Prostate gland (tissue), 2 donors: ENCODE measurements at regions not wholly inside any gene's neighbourhood (a gene's known extent, or its start where the extent isn't known, plus 50 kb on each side); places are given as distances from the start of the nearest gene placed in this dataset.

Experiments
- DNase-seq: peaks from one replicate; pipeline ENCODE4 v3.0.0-alpha.2; 2019; ENCODE audit warnings: low spot score
- H3K27ac ChIP-seq, 2 donors: fragments of 200-600 bp; sonication (generic); 2 replicates each; pipeline ENCODE4 v1.5.1; 2017 to 2019
- H3K27me3 ChIP-seq: fragments of 200-600 bp; sonication (generic); replicated peaks from 2 replicates; pipeline ENCODE4 v1.5.1; 2019; ENCODE audit not compliant: insufficient read depth
- H3K36me3 ChIP-seq, 2 donors: fragments of 200-600 bp; sonication (generic); 1 replicate in 1 of 2; 2 replicates in 1 of 2; pipeline versions ENCODE4 v1.5.1 to v1.8.1; 2017 to 2019
- H3K4me1 ChIP-seq: fragments of 200-600 bp; sonication (generic); replicated peaks from 2 replicates; pipeline ENCODE4 v1.5.1; 2019
- H3K4me3 ChIP-seq, 2 donors: fragments of 200-600 bp; sonication (generic); 2 replicates each; pipeline ENCODE4 v1.5.1; 2017 to 2019
- H3K9me3 ChIP-seq: fragments of 200-600 bp; sonication (generic); 2 replicates; pipeline ENCODE4 v1.5.1; 2017
- POLR2A ChIP-seq: fragments of 450-650 bp; IDR thresholded peaks from one replicate; pipeline ENCODE4 v1.6.1; 2016; ENCODE audit warnings: antibody characterized with exemption, mild to moderate bottlenecking
- POLR2AphosphoS5 ChIP-seq: sonication (generic); formaldehyde crosslinking; IDR thresholded peaks from one replicate; pipeline ENCODE4 v1.6.1; 2017; ENCODE audit warnings: antibody characterized with exemption
- WGBS: methylation state at CpG from one replicate; pipeline ENCODE4 v1.1.5; 2018; 5-methylcytosine and 5-hydroxymethylcytosine counted together
- intact Hi-C: fragments of 100-400 bp; cut with DNase I; formaldehyde crosslinking; loops from one replicate; pipeline ENCODE4 v1.14.2; 2022
- TF ChIP-seq, protein P1 (sequence below), 4 experiments: fragments of 200-600 bp in 2 of 4; fragments of 450-650 bp in 2 of 4; sonication (generic) in 2 of 4; IDR thresholded peaks; 1 replicate in 3 of 4; 2 replicates in 1 of 4; pipeline ENCODE4 v1.5.1; 2016 to 2019; ENCODE audit warnings: antibody characterized with exemption in 4 of 4, mild to moderate bottlenecking in 2 of 4, moderate library complexity in 2 of 4

DNA sequence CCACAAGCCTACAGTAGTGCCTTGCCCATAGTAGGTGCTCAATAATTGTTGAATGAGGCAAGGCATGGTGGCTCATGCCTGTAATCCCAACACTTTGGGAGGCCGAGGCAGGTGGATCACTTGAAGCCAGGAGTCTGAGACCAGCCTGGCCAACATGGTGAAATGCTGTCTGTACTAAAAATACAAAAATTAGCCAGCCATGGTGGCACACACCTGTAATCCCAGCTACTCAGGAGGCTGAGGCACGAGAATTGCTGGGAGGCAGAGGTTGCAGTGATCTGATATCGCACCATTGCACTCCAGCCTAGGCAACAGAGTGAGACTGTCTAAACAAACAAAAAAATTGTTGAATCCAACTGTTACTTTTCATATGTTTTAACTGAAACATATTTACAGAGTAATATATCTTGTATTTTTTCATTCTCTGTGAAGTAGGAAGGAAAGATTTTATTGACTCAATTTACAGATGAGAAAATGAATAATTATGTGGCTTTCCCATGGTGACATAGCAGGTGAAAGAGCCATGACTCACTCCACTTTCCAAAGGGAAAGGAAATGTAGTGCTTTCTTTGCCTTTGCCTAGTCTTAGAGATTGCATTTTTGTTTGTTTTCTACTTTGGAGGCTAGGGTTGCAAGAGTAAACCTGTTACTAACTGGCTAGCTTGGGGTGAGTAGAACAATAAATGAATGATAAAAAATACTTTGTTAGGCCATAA lies 95.4 kb upstream of the SLC38A4 start:
- no peak overlapping the region for H3K4me3 ChIP-seq
- no peak overlapping the region for H3K27ac ChIP-seq
- no peaks in the 10 kb centered on the region for H3K4me1 ChIP-seq
- 92% methylated on average over 3 of the region's 3 CpGs for WGBS
- intact Hi-C loops, result no loop called here
- DNase-seq, result no peak
- TF ChIP-seq POLR2A (no peak), POLR2AphosphoS5 (no peak)
- TF ChIP-seq, protein P1, sequence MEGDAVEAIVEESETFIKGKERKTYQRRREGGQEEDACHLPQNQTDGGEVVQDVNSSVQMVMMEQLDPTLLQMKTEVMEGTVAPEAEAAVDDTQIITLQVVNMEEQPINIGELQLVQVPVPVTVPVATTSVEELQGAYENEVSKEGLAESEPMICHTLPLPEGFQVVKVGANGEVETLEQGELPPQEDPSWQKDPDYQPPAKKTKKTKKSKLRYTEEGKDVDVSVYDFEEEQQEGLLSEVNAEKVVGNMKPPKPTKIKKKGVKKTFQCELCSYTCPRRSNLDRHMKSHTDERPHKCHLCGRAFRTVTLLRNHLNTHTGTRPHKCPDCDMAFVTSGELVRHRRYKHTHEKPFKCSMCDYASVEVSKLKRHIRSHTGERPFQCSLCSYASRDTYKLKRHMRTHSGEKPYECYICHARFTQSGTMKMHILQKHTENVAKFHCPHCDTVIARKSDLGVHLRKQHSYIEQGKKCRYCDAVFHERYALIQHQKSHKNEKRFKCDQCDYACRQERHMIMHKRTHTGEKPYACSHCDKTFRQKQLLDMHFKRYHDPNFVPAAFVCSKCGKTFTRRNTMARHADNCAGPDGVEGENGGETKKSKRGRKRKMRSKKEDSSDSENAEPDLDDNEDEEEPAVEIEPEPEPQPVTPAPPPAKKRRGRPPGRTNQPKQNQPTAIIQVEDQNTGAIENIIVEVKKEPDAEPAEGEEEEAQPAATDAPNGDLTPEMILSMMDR (IDR thresholded peaks at IDR 0.05), result no peak
- no peaks in the 10 kb centered on the region for H3K9me3 ChIP-seq
- no peaks in the 10 kb centered on the region for H3K36me3 ChIP-seq
- no peaks in the 10 kb centered on the region for H3K27me3 ChIP-seq

DNA sequence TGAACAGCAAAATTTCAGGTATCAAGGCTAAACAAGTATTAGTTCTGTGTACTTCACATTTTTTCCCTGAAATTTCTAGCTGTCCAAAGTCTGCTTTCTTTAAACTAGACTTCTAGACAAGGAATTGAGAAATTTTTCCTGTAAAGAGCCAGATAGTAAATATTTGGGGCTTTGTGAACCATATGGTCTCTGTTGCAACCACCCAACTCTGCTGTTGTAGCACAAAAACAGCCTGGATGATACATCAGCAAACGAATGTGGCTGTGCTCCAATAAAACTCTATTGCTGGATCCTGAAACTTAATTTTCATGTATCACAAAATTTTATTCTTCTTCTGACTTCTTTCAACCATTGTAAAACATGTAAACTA lies 96.0 kb upstream of the SLC38A4 start:
- 76% methylated on average over 1 of the region's 1 CpG for WGBS
- no peak for DNase-seq
- Histone ChIP-seq H3K27me3 (no peaks in the 10 kb centered on the region), H3K4me1 (no peaks in the 10 kb centered on the region), H3K27ac (no peak overlapping the region), H3K9me3 (no peaks in the 10 kb centered on the region), H3K36me3 (no peaks in the 10 kb centered on the region), H3K4me3 (no peak overlapping the region)
- intact Hi-C loops, result no loop called here
- TF ChIP-seq, protein P1 (IDR thresholded peaks at IDR 0.05), result no peak
- TF ChIP-seq POLR2A (no peak), POLR2AphosphoS5 (no peak)

DNA sequence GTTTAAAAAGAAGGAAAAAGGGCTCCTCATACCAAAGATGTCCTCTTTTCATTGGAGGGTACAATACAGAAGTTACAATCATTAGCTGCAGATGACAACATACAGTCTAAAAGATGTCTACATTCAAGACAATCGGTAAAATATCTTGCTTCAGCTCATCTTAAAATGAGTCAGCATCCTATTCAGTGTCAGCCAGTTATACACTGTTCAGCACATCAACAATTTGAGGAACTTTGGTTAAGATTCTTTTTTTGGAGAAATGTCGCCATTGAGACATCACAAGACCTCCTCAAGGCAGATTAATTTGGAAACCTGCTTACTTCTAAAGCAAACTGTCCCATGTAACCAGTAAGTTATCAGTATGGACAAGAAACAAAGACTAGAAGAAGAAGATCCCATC lies 100.7 kb upstream of the SLC38A4 start:
- no peaks in the 10 kb centered on the region for H3K36me3 ChIP-seq
- no peaks in the 10 kb centered on the region for H3K27me3 ChIP-seq
- WGBS, result 100% methylated on average over 2 of the region's 2 CpGs
- no peak overlapping the region for H3K4me3 ChIP-seq
- TF ChIP-seq, protein P1 (IDR thresholded peaks at IDR 0.05), result no peak
- TF ChIP-seq POLR2A (no peak), POLR2AphosphoS5 (no peak)
- H3K4me1 ChIP-seq, result no peaks in the 10 kb centered on the region
- intact Hi-C loops, result no loop called here
- H3K27ac ChIP-seq, result no peak overlapping the region
- H3K9me3 ChIP-seq, result no peaks in the 10 kb centered on the region
- no peak for DNase-seq

DNA sequence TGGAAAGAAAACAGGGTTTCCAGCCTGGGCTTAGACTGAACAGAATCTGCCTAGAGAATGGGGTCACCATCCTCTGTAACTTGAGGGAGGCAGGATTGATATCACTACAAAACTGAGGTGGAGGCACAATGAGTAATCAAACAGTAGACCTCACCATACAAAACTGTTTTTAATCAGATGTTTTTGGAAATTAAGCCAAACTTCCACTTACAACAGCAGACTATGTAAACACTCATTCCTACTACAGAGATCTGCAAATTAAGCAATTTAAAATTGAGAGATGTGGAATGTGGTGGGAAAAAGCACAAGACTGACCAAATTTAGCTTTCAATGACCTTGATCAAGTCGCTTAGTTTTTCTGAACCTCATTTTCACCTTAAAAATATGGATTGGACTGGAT lies 104.3 kb upstream of the SLC38A4 start:
- WGBS, result 95% methylated on average over 1 of the region's 1 CpG
- H3K4me1 ChIP-seq, result no peaks in the 10 kb centered on the region
- H3K9me3 ChIP-seq, result no peaks in the 10 kb centered on the region
- no peak for DNase-seq
- no peak overlapping the region for H3K27ac ChIP-seq
- H3K27me3 ChIP-seq, result no peaks in the 10 kb centered on the region
- H3K36me3 ChIP-seq, result no peaks in the 10 kb centered on the region
- intact Hi-C loops, result loop anchor here (5.0 to 10.0 kb wide), 3 partner anchors 253 to 805 kb away; no protein-coding TSS in a partner anchor
- TF ChIP-seq, protein P1 (IDR thresholded peaks at IDR 0.05), result no peak
- no peak overlapping the region for H3K4me3 ChIP-seq

DNA sequence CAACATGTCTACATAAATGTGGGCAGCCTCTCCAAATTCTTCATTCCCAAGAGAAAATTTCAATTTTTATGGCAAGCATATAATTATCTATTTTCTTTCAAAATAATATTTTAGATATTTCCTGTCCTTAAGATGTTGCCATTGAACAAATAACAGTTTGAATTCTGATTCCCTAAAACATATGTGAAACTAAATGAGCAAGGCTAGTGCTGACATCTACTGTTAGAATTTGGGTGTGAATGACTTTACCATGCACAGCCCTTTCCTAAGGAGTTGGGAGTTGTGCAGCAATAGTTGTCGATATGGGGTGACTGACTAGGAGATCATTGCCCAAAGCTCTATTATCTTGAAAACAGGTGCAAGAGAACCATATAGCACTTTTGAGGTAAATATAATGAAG lies 108.2 kb upstream of the SLC38A4 start:
- H3K4me3 ChIP-seq, result no peak overlapping the region
- H3K4me1 ChIP-seq, result no peaks in the 10 kb centered on the region
- no peaks in the 10 kb centered on the region for H3K36me3 ChIP-seq
- no peak overlapping the region for H3K27ac ChIP-seq
- no peaks in the 10 kb centered on the region for H3K27me3 ChIP-seq
- WGBS, result 20% methylated on average over 1 of the region's 1 CpG
- no peak for DNase-seq
- TF ChIP-seq POLR2A (no peak), POLR2AphosphoS5 (no peak)
- TF ChIP-seq, protein P1 (IDR thresholded peaks at IDR 0.05), result peak in 3 of 4 experiments; percentile 19 to 60 (median 48)
- H3K9me3 ChIP-seq, result no peaks in the 10 kb centered on the region
- intact Hi-C loops, result loop anchor here (5.0 to 10.0 kb wide), 3 partner anchors 257 to 809 kb away; no protein-coding TSS in a partner anchor
